ENCODE measurements at regions not wholly inside any gene's neighbourhood (a gene's known extent, or its start where the extent isn't known, plus 50 kb on each side); places are given as distances from the start of the nearest gene placed in this dataset.

GRCh38 chrX:4238916-4239315, 525.5 kb upstream of the PRKX start:
- no peak for DNase-seq

- DNase-seq, result no peak
These were observed 511.6 kb upstream of the PRKX start for GRCh38 chrX:4225086-4225485.

GRCh38 chrX:4206941-4207340, 493.5 kb upstream of the PRKX start:
- no peak for DNase-seq

GRCh38 chrX:4197971-4198370, 484.5 kb upstream of the PRKX start:
- DNase-seq, result no peak

- no peak for DNase-seq
These were observed 480.2 kb upstream of the PRKX start for GRCh38 chrX:4193500-4194155.

DNA sequence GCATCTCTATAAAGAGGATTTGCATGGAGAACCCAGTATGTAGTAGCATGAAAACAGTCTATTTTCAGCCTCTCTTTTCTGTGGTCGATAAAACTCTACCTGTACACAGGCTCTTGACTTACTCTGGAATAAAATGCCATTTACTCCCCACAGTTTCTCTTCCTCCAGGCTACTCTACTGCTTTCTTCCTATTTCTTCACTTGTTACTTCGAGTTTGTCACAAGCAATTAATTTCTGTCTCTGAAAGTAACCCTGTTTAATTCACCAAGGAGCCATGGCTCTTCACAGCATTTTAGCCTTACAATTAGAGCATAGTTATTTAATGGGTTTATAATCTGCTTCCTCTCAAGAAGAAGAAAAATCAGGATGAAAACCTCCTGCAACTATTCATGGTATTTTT, 472.9 kb upstream of the PRKX start:
- DNase-seq, result no peak

DNA sequence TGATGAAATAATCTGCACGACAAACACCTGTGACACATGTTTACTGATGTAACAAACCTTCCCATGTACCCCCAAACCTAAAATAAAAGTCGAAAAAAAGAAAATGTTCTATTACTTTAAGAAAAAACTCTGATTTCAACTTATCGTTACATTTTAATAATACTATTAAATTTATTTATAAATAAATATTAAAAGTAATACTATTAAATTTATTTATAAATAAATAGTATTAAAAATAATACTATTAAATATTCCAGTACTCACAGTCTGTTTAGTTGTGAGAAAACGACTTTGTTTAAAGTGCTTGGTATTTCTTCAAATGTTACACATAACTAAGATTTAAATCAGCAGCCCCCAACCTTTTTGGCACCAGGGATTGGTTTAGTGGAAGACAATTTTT, 471.6 kb upstream of the PRKX start:
- no peak for DNase-seq

DNA sequence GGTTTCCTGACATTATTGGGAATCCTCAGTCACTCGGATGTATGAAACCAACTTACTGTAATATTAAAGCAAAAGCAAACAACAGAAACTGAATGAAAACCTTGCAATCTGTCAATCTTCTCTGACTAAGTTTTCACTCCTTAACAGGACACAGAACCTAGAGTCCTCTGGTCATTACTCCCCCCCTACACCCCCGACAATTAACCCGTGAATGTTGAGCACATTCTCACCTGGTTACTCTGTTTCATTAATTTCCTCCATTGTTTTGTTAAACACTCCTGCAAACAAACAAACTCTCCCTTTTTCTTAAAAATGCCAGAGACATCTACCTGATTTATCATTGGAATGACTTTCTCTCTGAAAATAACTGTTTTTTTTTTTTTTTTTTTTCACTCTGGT, 469.0 kb upstream of the PRKX start:
- DNase-seq, result no peak

DNA sequence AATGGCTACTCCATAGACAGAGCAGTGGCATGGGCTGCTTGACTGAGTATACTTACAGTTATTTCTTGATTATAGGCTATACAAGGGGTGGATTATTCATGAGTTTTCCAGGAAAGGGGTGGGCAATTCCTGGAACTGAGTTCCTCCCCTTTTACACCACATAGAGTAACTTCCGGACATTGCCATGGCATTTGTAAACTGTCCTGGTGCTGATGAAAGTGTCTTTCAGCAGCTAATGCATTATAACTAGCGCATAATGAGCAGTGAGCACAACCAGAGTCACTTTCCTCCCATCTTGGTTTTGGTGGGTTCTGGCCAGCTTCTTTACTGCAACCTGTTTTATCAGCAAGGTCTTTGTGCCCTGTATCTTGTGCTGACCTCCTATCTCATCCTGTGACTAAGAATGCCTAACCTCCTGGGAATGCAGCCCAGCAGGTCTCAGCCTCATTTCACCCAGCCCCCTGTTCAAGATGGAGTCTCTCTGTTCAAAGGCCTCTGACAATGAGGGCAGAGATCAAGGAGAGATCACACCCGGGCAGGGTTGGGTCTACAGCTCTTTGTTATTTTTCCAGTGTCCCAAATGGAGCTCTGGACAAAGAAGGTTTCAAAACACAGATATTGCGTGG, 468.4 kb upstream of the PRKX start:
- DNase-seq, result no peak

DNA sequence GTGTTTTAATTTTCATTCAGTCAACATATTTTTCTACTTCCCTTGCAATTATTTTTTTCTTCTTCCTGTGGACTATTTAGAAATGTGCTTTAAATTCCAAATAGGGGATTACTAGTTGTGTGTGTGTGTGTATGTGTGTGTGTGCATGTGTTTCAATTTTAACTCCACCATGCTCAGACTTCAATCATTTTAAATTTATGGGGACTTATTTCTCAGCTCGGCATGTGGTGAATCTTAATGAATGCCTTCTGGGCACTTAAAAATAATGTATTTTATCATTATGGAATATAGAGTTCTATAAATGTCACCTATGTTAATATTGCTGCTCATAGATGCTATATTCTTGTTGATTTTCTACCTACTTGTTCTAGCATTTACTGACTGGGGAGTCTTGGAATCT, 465.6 kb upstream of the PRKX start:
- DNase-seq, result no peak

DNA sequence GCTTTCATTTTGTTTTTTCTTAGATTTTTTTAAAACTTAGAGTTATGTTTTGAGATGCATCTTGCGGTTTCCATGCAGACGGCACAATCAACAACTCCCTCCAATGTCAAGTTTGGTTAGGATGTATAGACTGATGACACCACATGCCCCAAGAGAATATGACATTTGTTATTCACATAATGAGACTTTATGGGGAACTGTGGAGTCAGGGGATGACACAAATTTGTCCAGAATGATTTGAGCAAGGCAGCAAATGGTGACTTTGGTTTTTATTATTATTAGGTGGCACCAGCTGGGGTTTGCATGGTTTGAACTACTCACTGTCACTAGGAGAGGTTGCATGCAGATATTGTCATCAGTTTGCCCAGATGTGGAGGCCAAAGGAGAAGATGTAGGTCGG, 461.8 kb upstream of the PRKX start:
- no peak for DNase-seq

DNA sequence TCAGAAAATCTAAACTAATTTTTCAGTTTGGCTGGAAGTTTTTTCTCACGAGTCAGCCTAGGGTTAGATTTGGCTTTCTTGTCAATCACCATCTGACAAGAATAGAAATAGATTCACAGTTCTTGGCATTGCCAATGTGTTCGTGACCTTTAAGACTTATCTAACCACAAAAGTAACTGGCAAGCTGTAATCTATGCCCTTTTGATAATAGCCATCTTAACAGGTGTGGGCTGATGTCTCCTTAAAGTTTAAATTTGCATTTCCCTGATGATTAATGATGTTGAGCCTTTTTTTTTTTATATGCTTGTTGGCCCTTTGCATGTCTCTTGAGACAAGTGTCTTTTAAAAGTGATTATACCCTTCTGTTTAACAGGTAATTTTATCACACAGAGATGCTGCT, 460.3 kb upstream of the PRKX start:
- no peak for DNase-seq

GRCh38 chrX:4151798-4152197, 438.3 kb upstream of the PRKX start:
- DNase-seq, result no peak

- no peak for DNase-seq
These were observed 436.8 kb upstream of the PRKX start for GRCh38 chrX:4150259-4150658.

- no peak for DNase-seq
These were observed 416.2 kb upstream of the PRKX start for GRCh38 chrX:4129626-4130025.

GRCh38 chrX:4118666-4119530, 405.4 kb upstream of the PRKX start:
- no peak for DNase-seq

- no peak for DNase-seq
These were observed 397.5 kb upstream of the PRKX start for GRCh38 chrX:4110964-4111363.

- DNase-seq, result no peak
These were observed 381.5 kb upstream of the PRKX start for GRCh38 chrX:4094926-4095325.

GRCh38 chrX:4091046-4091760, 377.8 kb upstream of the PRKX start:
- no peak for DNase-seq

GRCh38 chrX:4059893-4060292, 346.4 kb upstream of the PRKX start:
- no peak for DNase-seq

GRCh38 chrX:4043951-4044350, 330.5 kb upstream of the PRKX start:
- no peak for DNase-seq

DNA sequence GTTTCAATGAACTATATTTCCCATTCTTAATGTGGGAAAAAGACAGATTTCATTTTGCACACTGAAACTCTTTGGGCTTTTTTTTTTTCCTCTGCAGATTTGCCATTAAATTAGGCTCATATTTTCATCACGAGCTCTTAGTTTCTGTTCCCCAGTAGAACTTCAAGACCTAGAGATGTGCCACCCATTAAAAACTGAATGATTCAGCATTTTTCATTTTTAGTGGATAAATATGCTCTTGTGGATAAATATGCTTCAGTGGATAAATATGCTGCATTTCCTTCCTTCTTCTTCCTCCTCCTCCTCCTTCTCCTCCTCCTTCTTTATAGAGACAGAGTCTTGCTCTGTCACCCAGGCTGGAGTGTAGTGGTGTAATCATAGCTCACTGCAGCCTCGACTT, 322.4 kb upstream of the PRKX start:
- DNase-seq, result no peak

DNA sequence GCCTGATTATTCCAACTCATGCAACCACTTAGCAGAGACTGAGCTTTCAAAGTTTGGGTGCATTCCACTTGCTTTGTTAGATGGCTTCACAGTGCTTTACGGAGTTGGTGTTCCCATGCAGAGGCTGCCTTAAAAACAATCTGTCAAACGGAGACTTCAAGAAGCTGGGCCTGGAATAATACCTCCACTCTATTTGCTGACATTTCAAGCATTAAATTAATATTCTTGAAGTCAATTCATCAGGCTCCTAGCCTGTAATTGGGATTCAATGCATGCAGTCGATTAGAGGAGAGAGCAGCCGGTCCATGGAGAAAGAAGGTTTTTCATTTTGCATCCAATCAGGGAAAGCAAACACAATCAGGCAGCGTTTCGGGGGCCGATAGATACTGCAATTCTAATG, 314.7 kb upstream of the PRKX start:
- no peak for DNase-seq

DNA sequence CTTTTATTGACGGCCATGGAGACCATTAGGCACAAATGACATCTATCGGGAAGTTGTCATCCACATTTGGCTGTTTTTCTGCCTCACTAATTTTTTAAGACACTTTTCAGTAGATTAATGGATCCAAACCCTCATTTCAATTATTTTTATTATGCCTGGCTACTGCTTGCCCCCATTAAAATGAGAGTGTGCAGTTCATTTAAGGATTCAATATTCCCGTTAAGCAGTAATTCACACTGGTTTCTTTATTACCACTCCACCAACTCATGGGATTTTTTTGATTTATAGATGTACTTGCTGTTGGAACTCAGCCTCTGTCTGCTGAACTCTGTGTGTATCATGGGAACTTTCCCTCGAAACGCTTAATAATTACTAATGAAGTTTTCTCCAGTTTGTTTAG, 291.8 kb upstream of the PRKX start:
- no peak for DNase-seq

Measured in hippocampal formation (tissue), 2 donors.